SK-N-SH (cell line): ENCODE measurements at regions not wholly inside any gene's neighbourhood (a gene's known extent, or its start where the extent isn't known, plus 50 kb on each side); places are given as distances from the start of the nearest gene placed in this dataset.

Experiments
- CTCF ChIA-PET: fragments of 300-600, 350-600 bp; formaldehyde crosslinking; extraction: SDS; loops from one replicate; lab custom pipeline; 2021; lab: Yijun Ruan, JAX
- POLR2A ChIA-PET: fragments of 350-600 bp; sonication (Branson Sonifier 250); formaldehyde crosslinking; extraction: SDS; loops from one replicate; lab custom pipeline; 2020; ENCODE audit warnings: antibody characterized with exemption, inconsistent platforms; lab: Yijun Ruan, JAX
- DNase-seq: peaks from one replicate; pipeline ENCODE4 v3.0.0; 2012
- H2AFZ ChIP-seq: fragments of 200-600 bp; sonication (generic); 2 replicates; pipeline ENCODE4 v1.8.1; 2016; ENCODE audit warnings: antibody characterized with exemption, mild to moderate bottlenecking, low read depth
- H3F3A ChIP-seq: fragments of 200-600 bp; sonication (generic); replicated peaks from 2 replicates; pipeline ENCODE3; 2016; ENCODE audit warnings: antibody characterized with exemption, mild to moderate bottlenecking; ENCODE audit not compliant: insufficient read depth
- H3K27ac ChIP-seq, 2 experiments: fragments of 200-500 bp in 1 of 2; fragments of 200-600 bp in 1 of 2; sonication (Bioruptor generic) in 1 of 2; sonication (generic), shearing (Covaris generic) in 1 of 2; 2 replicates each; pipeline versions ENCODE4 v1.5.1 to v1.6.1; 2014 to 2016; ENCODE audit warnings: low read depth in 2 of 2, inconsistent platforms in 1 of 2, low read length in 1 of 2, mild to moderate bottlenecking in 1 of 2, mixed read lengths in 1 of 2
- H3K27me3 ChIP-seq: fragments of 200-600 bp; sonication (generic), shearing (Covaris generic); 2 replicates; pipeline ENCODE4 v1.6.1; 2016; ENCODE audit warnings: mixed run types; ENCODE audit not compliant: insufficient read depth
- H3K36me3 ChIP-seq, 2 experiments: fragments of 200-500 bp in 1 of 2; fragments of 200-600 bp in 1 of 2; sonication (Bioruptor generic) in 1 of 2; sonication (generic) in 1 of 2; replicated peaks in 1 of 2; 2 replicates each; pipeline versions ENCODE3 to v1.5.1; 2014 to 2016; ENCODE audit warnings: low read length in 1 of 2, mild to moderate bottlenecking in 1 of 2; ENCODE audit not compliant: insufficient read depth in 2 of 2, control insufficient read depth in 1 of 2
- H3K4me1 ChIP-seq, 2 experiments: fragments of 200-500 bp in 1 of 2; fragments of 200-600 bp in 1 of 2; sonication (Bioruptor generic) in 1 of 2; sonication (generic), shearing (Covaris generic) in 1 of 2; 2 replicates each; pipeline versions ENCODE4 v1.5.1 to v1.6.1; 2014 to 2016; ENCODE audit warnings: low read depth in 1 of 2, low read length in 1 of 2, mixed run types in 1 of 2; ENCODE audit not compliant: insufficient read depth in 2 of 2, control insufficient read depth in 1 of 2
- H3K4me2 ChIP-seq: fragments of 200-600 bp; sonication (generic), shearing (Covaris generic); 2 replicates; pipeline ENCODE4 v1.6.1; 2017; ENCODE audit warnings: mixed run types
- H3K4me3 ChIP-seq, 2 experiments: fragments of 200-500 bp in 1 of 2; fragments of 200-600 bp in 1 of 2; sonication (Bioruptor generic) in 1 of 2; sonication (generic), shearing (Covaris generic) in 1 of 2; 2 replicates each; pipeline versions ENCODE4 v1.5.1 to v1.8.1; 2014 to 2016; ENCODE audit warnings: low read depth in 2 of 2, inconsistent platforms in 1 of 2, low read length in 1 of 2, mild to moderate bottlenecking in 1 of 2, mixed read lengths in 1 of 2, moderate library complexity in 1 of 2
- H3K79me2 ChIP-seq: fragments of 200-600 bp; sonication (generic); 2 replicates; pipeline ENCODE4 v1.8.1; 2017; ENCODE audit warnings: mild to moderate bottlenecking; ENCODE audit not compliant: insufficient read depth
- H3K9ac ChIP-seq: fragments of 200-600 bp; sonication (generic); 2 replicates; pipeline ENCODE4 v1.6.1; 2017; ENCODE audit warnings: mixed run types
- H3K9me2 ChIP-seq: fragments of 200-600 bp; sonication (generic); 2 replicates; pipeline ENCODE4 v1.6.1; 2017; ENCODE audit warnings: mixed run types
- H3K9me3 ChIP-seq: fragments of 200-600 bp; sonication (generic); 2 replicates; pipeline ENCODE4 v1.6.1; 2017; ENCODE audit warnings: mixed run types, mild to moderate bottlenecking, moderate library complexity
- H4K20me1 ChIP-seq: fragments of 200-600 bp; sonication (generic); 2 replicates; pipeline ENCODE4 v1.6.1; 2017; ENCODE audit warnings: mild to moderate bottlenecking, mixed run types; ENCODE audit not compliant: insufficient read depth
- CHD2 ChIP-seq: fragments of 150-350 bp; IDR thresholded peaks from 2 replicates; pipeline ENCODE4 v1.6.1; 2018; ENCODE audit warnings: low read length; ENCODE audit not compliant: partially characterized antibody
- EZH2phosphoT487 ChIP-seq: fragments of 200-600 bp; sonication (generic); IDR thresholded peaks from 2 replicates; pipeline ENCODE4 v1.6.1; 2017; ENCODE audit warnings: low read depth, mixed run types, mild to moderate bottlenecking, antibody characterized with exemption, moderate library complexity, borderline replicate concordance
- FOSL2 ChIP-seq: IDR thresholded peaks from 2 replicates; pipeline ENCODE4 v1.4.0; 2012; ENCODE audit warnings: low read depth, mild to moderate bottlenecking, moderate library complexity, borderline replicate concordance
- FOXM1 ChIP-seq: IDR thresholded peaks from 2 replicates; pipeline ENCODE4 v1.4.0; 2012; ENCODE audit warnings: low read depth, mild to moderate bottlenecking
- GABPA ChIP-seq: IDR thresholded peaks from 2 replicates; pipeline ENCODE4 v1.4.0; 2012; ENCODE audit warnings: low read depth, mild to moderate bottlenecking
- MEF2A ChIP-seq: IDR thresholded peaks from 2 replicates; pipeline ENCODE4 v1.4.0; 2012; ENCODE audit warnings: low read depth, borderline replicate concordance
- MXI1 ChIP-seq: IDR thresholded peaks from 2 replicates; pipeline ENCODE4 v1.6.1; 2012; ENCODE audit warnings: mild to moderate bottlenecking, low read depth, low read length, improper control_type of control experiment
- NRF1 ChIP-seq: IDR thresholded peaks from 2 replicates; pipeline ENCODE4 v1.6.1; 2012; ENCODE audit warnings: low read depth, mild to moderate bottlenecking, low read length
- POLR2AphosphoS5 ChIP-seq: IDR thresholded peaks from 2 replicates; pipeline ENCODE4 v1.6.1; 2012; ENCODE audit warnings: low read depth, low read length
- RAD21 ChIP-seq: IDR thresholded peaks from 2 replicates; pipeline ENCODE4 v1.6.1; 2012; ENCODE audit warnings: mild to moderate bottlenecking, low read length
- RXRA ChIP-seq: IDR thresholded peaks from 2 replicates; pipeline ENCODE4 v1.4.0; 2012; ENCODE audit warnings: low read depth, mild to moderate bottlenecking, borderline replicate concordance
- SMC3 ChIP-seq: IDR thresholded peaks from 2 replicates; pipeline ENCODE4 v1.6.1; 2012; ENCODE audit warnings: low read depth, low read length, improper control_type of control experiment
- TAF1 ChIP-seq: IDR thresholded peaks from 2 replicates; pipeline ENCODE4 v1.6.1; 2012; ENCODE audit warnings: low read depth, mild to moderate bottlenecking, low read length, moderate library complexity, borderline replicate concordance
- TCF12 ChIP-seq: IDR thresholded peaks from 2 replicates; pipeline ENCODE4 v1.4.0; 2012
- TEAD4 ChIP-seq: IDR thresholded peaks from 2 replicates; pipeline ENCODE4 v1.4.0; 2012; ENCODE audit warnings: mild to moderate bottlenecking, borderline replicate concordance; ENCODE audit not compliant: insufficient read depth
- WGBS: methylation state at CpG from one replicate; pipeline ENCODE4 v1.1.6; 2017; ENCODE audit warnings: low lambda C conversion rate; 5-methylcytosine and 5-hydroxymethylcytosine counted together
- TF ChIP-seq, protein P1 (sequence below): fragments of 150-350 bp; IDR thresholded peaks from 2 replicates; pipeline ENCODE4 v1.6.1; 2017; ENCODE audit warnings: antibody characterized with exemption, low read length, low read depth, borderline replicate concordance
- TF ChIP-seq, protein P2 (sequence below): IDR thresholded peaks from 2 replicates; pipeline ENCODE4 v1.4.0; 2012; ENCODE audit warnings: low read depth, borderline replicate concordance
- TF ChIP-seq, protein P3 (sequence below): IDR thresholded peaks from 2 replicates; pipeline ENCODE4 v1.4.0; 2012; ENCODE audit warnings: low read depth, borderline replicate concordance
- TF ChIP-seq, protein P4 (sequence below): IDR thresholded peaks from 2 replicates; pipeline ENCODE4 v1.6.1; 2012; ENCODE audit warnings: mild to moderate bottlenecking, low read depth, low read length, moderate library complexity

DNA sequence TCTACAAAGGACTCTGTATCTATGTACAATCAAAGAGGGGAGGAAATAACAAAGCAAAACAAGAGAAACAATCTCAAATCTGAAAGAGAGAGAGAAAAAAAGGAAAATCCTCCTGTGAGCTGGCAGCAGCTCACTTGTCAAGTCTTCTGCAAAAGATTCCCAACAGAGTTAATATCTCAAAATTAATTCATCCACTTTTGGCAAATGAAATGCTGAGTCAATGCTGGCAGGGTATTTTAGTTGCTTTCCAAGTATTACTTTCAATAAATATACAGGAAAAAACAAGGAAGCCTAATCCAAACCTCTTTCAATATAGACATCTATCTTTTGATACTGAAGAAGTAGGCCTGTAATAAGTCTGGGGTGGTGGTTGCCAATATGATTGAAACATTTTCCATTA, 613.9 kb upstream of the NEGR1 start:
- CTCF ChIA-PET = no interaction called here
- Histone ChIP-seq H3K27ac (no peak overlapping the region), H2AFZ (no peak overlapping the region)
- DNase-seq = no peak
- TF ChIP-seq RAD21 (no peak), RXRA (no peak), TAF1 (no peak), SMC3 (no peak), TEAD4 (no peak), GABPA (no peak), POLR2AphosphoS5 (no peak)
- TF ChIP-seq, protein P1, sequence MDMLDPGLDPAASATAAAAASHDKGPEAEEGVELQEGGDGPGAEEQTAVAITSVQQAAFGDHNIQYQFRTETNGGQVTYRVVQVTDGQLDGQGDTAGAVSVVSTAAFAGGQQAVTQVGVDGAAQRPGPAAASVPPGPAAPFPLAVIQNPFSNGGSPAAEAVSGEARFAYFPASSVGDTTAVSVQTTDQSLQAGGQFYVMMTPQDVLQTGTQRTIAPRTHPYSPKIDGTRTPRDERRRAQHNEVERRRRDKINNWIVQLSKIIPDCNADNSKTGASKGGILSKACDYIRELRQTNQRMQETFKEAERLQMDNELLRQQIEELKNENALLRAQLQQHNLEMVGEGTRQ = no peak
- TF ChIP-seq, protein P2, sequence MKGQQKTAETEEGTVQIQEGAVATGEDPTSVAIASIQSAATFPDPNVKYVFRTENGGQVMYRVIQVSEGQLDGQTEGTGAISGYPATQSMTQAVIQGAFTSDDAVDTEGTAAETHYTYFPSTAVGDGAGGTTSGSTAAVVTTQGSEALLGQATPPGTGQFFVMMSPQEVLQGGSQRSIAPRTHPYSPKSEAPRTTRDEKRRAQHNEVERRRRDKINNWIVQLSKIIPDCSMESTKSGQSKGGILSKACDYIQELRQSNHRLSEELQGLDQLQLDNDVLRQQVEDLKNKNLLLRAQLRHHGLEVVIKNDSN = no peak
- TF ChIP-seq, all 33 proteins: peak for 0
- H3K4me1 ChIP-seq = no peaks in the 10 kb centered on the region
- H4K20me1 ChIP-seq = no peaks in the 10 kb centered on the region
- no peaks in the 10 kb centered on the region for H3K79me2 ChIP-seq
- no peaks in the 10 kb centered on the region for H3K36me3 ChIP-seq
- no peaks in the 10 kb centered on the region for H3F3A ChIP-seq
- no peak overlapping the region for H3K9ac ChIP-seq
- H3K9me3 ChIP-seq = no peaks in the 10 kb centered on the region
- H3K9me2 ChIP-seq = no peaks in the 10 kb centered on the region
- no peak overlapping the region for H3K4me2 ChIP-seq
- POLR2A ChIA-PET = no interaction called here
- no peak overlapping the region for H3K4me3 ChIP-seq
- no peaks in the 10 kb centered on the region for H3K27me3 ChIP-seq

DNA sequence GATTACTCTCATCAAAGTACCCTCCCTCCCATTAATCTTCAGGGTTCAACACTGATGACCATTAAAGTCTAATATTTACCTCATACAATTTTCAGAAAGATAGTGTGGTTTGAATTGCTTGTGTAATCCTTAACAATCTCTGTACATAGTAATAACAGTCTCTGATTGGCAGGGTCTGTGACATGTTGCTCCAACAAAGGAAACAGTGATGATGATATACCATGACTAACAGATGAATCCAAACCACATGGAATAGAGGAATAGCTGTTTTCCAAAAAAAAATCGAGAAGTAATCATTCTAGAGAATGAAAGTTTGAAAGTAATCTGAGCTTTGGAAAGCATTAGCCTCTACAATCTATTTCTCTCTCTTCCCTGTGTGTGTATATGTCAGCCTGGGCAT, 610.1 kb upstream of the NEGR1 start:
- DNase-seq = no peak
- CTCF ChIA-PET = interaction anchor here (0.8 kb wide), 1 partner anchor 13 kb away, joined by 3 read pairs; no protein-coding TSS in a partner anchor
- Histone ChIP-seq H4K20me1 (no peaks in the 10 kb centered on the region), H3K4me3 (no peak overlapping the region), H3K79me2 (no peaks in the 10 kb centered on the region), H3K36me3 (no peaks in the 10 kb centered on the region), H2AFZ (no peak overlapping the region), H3K27ac (no peak overlapping the region), H3K4me2 (no peak overlapping the region), H3K9me2 (0 out of 2 replicates have a peak, but pooled peaks cover 4% of the 10 kb centered on the region), H3F3A (no peaks in the 10 kb centered on the region), H3K27me3 (no peaks in the 10 kb centered on the region), H3K9ac (no peak overlapping the region), H3K4me1 (no peaks in the 10 kb centered on the region), H3K9me3 (no peaks in the 10 kb centered on the region)
- TF ChIP-seq FOXM1 (no peak), FOSL2 (no peak), TCF12 (no peak), CHD2 (no peak), NRF1 (no peak), MXI1 (no peak), GABPA (no peak), EZH2phosphoT487 (no peak), MEF2A (no peak)
- TF ChIP-seq, protein P3, sequence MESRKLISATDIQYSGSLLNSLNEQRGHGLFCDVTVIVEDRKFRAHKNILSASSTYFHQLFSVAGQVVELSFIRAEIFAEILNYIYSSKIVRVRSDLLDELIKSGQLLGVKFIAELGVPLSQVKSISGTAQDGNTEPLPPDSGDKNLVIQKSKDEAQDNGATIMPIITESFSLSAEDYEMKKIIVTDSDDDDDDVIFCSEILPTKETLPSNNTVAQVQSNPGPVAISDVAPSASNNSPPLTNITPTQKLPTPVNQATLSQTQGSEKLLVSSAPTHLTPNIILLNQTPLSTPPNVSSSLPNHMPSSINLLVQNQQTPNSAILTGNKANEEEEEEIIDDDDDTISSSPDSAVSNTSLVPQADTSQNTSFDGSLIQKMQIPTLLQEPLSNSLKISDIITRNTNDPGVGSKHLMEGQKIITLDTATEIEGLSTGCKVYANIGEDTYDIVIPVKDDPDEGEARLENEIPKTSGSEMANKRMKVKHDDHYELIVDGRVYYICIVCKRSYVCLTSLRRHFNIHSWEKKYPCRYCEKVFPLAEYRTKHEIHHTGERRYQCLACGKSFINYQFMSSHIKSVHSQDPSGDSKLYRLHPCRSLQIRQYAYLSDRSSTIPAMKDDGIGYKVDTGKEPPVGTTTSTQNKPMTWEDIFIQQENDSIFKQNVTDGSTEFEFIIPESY = no peak
- TF ChIP-seq, protein P4, sequence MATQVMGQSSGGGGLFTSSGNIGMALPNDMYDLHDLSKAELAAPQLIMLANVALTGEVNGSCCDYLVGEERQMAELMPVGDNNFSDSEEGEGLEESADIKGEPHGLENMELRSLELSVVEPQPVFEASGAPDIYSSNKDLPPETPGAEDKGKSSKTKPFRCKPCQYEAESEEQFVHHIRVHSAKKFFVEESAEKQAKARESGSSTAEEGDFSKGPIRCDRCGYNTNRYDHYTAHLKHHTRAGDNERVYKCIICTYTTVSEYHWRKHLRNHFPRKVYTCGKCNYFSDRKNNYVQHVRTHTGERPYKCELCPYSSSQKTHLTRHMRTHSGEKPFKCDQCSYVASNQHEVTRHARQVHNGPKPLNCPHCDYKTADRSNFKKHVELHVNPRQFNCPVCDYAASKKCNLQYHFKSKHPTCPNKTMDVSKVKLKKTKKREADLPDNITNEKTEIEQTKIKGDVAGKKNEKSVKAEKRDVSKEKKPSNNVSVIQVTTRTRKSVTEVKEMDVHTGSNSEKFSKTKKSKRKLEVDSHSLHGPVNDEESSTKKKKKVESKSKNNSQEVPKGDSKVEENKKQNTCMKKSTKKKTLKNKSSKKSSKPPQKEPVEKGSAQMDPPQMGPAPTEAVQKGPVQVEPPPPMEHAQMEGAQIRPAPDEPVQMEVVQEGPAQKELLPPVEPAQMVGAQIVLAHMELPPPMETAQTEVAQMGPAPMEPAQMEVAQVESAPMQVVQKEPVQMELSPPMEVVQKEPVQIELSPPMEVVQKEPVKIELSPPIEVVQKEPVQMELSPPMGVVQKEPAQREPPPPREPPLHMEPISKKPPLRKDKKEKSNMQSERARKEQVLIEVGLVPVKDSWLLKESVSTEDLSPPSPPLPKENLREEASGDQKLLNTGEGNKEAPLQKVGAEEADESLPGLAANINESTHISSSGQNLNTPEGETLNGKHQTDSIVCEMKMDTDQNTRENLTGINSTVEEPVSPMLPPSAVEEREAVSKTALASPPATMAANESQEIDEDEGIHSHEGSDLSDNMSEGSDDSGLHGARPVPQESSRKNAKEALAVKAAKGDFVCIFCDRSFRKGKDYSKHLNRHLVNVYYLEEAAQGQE = no peak
- POLR2A ChIA-PET = no interaction called here
- WGBS = 5% methylated on average over 1 of the region's 1 CpG
